GM19025 (cell line): ENCODE measurements at regions not wholly inside any gene's neighbourhood (a gene's known extent, or its start where the extent isn't known, plus 50 kb on each side); places are given as distances from the start of the nearest gene placed in this dataset.
"Not testable (repeated sequence)": the region's sequence is repeated elsewhere in the genome, so short reads cannot be mapped to it uniquely, and the experiment has no call there.

ENCODE experiments used
- ATAC-seq: cut with Tn5 transposase; IDR thresholded peaks from one replicate; pipeline ENCODE4 v1.9.1; 2021; ENCODE audit warnings: mild to moderate bottlenecking, low read depth, moderate library complexity; ENCODE audit not compliant: unreplicated experiment

DNA sequence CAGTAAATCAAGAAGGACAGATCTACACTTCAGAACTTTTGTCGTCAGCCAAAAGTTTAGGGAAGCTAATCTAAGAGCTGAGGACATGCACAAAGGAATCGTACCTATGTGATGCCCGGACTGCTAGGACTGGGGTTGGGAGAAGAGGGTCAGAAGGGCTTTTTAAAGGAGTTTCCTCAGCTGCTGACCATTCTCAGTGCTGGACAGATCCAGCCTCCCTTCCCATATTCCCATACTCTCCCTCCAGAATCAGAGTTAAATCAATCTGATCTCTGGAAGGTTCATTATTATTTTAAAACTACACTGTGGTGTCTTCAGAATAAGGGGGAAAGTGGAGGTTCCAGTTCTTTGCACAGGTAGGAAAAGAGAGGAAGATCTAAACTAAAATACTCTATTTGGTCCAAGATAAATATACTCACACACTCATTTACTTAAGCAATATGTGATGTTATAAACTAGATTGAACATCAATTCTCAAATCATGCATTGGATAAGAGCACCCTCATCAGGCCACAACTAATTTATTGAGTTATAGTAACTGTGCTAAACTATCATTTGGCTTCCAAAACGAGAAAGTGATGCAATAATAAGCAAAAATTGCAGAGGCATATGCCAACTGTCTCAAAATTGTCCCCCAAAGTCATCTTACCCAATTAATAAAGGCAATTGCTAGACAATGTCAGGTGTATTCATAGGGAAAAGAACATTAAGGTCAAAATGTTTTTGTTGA, 124.7 kb downstream of the HNRNPD start:
- no peak for ATAC-seq

DNA sequence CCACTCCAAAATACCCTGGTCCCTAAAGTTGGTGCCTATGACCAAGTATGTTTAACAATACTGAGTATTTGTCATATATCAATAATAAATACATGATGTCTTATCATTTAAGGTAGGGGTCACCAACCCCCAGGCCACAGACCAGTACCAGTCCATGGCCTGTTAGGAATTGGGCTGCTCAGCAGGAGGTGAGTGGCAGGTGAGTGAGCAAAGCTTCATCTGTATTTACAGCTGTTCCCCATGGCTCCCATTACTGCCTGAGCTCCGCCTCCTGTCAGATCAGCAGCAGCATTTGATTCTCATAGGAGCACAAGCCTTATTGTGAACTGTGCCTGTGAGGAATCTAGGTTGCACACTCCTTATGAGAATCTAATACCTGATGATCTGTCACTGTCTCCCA, 126.2 kb downstream of the HNRNPD start:
- no peak for ATAC-seq

- no peak for ATAC-seq
These were observed 126.6 kb downstream of the HNRNPD start for GRCh38 chr4:82247171-82247570.

GRCh38 chr4:82241534-82241933, 132.3 kb downstream of the HNRNPD start:
- ATAC-seq: no peak

DNA sequence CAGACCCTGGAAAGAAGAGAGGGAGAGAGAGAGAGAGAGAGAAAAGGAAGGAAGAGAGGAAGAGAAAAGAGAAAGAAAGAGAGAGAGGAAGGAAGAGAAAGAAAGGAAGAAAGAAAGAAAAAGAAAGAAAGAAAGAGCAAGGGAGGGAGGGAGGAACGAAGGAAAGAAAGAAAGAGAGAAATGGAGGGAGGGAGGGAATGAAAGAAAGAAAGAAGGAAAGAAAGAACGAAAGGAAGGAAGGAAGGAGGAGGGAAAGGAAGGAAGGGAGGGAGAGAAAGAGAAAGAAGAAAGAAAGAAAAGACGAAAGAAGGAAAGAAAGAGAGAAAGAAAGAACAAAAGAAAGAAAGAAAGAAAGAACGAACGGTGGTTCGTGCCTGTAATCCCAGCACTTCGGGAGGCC, 133.4 kb downstream of the HNRNPD start:
- ATAC-seq: no peak

GRCh38 chr4:82237142-82237541, 136.6 kb downstream of the HNRNPD start:
- not testable (repeated sequence) for ATAC-seq

DNA sequence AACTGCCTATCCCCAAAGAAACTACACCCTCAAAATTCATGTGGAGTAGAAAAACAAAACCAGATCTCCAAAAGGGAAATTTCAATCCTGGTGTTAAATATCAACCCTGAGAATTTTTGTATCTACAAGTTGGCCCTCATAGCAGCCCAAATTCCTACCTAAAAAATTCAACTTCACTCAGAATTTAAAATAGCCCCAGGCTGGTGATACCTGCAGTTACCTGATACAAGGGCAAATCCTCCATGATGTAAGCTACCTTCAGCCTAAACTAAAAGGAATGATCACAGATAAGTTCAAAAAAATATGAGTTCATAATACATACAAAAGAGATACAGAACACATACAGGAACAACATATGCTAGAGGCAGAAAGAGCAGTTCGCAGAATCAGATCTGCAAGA, 138.4 kb downstream of the HNRNPD start:
- ATAC-seq: no peak

DNA sequence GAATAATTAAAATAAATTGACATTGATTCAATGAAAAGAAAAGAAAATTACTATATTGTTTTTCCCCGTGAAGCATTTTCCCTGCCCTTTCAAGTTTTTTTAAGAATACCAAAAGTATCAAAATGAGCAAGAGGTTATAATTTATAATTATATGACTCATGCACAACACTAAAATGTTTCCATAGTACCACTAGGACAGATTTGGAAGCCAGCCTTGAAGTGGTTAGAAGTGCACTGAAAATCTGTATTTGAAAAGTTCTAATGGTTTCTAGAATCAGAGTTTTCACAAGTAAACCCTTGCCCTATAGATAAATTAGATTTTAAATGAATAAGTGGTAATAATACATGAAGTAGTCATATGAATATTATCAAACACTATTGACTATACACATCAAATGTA, 140.9 kb downstream of the HNRNPD start:
- no peak for ATAC-seq

- no peak for ATAC-seq
These were observed 142.0 kb downstream of the HNRNPD start for GRCh38 chr4:82231806-82232205.

DNA sequence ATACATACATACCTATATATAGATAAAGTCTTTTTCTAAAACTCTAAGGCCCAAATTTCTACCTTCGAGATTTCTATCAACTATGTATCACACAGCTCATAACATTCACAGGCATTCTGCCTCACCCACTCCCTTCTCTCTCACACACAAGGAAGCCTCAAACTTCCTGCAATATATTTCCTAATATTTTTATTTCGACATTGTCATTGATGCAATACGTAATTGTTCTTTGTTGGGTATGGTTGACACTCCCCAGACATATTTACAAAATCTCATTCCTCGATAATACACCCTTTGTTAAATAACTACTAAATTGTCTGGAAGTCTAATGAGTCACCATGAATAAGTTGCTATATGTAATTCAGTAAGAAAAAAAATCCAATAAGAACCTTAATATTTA, 143.5 kb downstream of the HNRNPD start:
- no peak for ATAC-seq

- no peak for ATAC-seq
These were observed 148.8 kb downstream of the HNRNPD start for GRCh38 chr4:82225030-82225429.

GRCh38 chr4:82223715-82224114, 150.1 kb downstream of the HNRNPD start:
- ATAC-seq: no peak

DNA sequence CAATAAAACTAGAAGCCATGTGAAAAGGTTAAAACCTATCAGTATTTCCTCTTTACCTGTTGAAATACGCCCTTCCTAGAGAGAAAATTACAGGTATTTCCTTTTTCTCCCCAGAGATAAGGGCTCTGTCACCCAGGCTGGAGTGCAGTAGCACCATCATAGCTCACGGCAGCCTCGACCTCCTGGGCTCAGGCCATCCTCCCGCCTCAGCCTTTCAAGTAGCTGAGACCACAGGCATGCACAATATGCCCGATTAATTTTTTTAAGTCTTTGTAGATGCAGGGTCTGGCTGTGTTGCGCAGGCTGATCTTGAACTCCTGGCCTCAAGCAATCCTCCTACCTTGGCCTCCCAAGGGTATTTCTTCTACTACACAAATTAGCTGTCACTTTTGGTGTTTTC, 154.4 kb downstream of the HNRNPD start:
- ATAC-seq: no peak

DNA sequence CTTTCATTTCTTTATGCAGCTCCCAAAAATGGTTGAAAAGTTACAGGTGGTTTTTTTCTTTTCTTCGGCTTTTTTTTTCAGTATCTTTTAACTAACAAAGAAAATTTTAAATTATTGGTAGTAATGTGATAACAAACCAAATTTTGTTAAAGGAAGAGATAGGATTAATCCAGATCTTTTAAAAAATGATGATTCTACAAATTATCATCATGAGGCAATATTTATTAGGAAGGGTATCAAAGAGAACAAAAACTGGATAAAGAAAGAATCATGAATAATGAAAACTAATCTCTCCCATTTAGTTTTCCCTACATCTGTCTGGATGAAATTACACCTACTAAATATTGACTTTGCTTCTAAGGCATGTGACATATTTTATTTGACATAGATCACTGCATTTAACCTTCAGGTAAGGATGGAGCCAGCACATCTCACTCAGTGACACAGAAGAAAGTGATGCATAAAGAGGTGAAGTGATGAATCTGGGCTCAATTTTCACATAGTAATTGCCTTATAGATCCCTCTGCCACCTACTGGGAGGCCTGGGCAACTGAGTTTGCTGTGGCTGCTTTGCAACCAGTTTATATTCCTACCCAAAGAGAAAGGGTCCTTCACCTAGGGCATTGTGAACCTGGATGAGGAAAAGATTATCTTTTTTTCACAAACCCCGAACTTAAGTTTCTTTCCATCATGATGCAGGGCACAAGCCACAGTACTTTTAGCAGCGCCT, 155.6 kb downstream of the HNRNPD start:
- ATAC-seq: no peak

DNA sequence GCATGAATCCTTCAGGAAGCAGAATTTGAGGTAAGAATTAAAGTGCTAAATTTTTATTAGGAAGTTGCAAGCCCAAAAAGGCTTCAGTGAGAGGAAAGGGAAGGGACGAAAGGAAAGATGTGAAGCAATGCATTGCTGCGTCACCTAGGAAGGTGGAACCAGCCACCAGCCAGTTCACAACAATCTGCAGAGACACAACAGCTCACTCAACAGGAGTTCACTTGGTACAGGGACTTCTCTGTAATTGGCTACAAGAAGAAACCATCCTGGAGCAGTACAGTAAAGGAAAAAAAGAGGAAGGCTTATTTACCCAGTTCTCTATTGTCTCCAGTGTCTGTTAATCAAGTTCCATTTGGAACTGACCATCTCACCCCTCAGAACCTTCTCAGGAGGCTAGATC, 157.6 kb downstream of the HNRNPD start:
- ATAC-seq: no peak

DNA sequence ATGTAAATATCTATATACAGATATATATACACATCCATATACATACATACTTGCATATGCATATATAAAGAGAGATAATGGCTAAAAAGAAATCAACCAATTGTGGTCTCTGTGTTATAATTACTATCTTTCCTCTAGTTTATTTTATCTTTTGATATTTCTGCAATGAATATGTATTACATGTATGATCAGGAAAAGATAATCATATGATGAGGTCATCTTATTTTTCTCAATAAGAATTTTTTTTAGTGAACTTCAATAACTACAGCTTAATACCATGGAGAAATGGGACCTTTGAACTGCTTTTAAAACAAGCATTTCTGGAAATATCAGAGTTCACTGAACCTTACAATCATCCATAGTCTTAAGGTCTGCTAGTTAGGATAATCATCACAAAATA, 158.0 kb downstream of the HNRNPD start:
- ATAC-seq: no peak

DNA sequence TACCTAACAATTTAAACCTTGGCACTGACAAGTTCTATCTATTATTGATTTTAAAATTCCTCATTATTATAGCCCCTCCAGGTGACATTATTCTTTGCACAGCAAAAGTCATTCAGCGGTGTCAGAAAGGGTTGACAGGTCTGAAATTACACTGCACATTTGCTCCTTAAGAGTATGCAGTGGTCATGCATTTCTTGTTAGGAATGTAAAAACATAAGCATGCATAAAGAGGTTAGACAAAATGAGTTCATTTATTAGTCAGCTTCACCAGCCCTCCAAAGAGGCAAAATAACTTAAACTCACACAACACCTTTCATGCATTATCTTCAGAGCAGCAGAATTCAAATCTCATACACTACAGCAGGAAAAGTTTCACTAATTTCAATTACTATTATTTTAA, 158.8 kb downstream of the HNRNPD start:
- ATAC-seq: no peak

DNA sequence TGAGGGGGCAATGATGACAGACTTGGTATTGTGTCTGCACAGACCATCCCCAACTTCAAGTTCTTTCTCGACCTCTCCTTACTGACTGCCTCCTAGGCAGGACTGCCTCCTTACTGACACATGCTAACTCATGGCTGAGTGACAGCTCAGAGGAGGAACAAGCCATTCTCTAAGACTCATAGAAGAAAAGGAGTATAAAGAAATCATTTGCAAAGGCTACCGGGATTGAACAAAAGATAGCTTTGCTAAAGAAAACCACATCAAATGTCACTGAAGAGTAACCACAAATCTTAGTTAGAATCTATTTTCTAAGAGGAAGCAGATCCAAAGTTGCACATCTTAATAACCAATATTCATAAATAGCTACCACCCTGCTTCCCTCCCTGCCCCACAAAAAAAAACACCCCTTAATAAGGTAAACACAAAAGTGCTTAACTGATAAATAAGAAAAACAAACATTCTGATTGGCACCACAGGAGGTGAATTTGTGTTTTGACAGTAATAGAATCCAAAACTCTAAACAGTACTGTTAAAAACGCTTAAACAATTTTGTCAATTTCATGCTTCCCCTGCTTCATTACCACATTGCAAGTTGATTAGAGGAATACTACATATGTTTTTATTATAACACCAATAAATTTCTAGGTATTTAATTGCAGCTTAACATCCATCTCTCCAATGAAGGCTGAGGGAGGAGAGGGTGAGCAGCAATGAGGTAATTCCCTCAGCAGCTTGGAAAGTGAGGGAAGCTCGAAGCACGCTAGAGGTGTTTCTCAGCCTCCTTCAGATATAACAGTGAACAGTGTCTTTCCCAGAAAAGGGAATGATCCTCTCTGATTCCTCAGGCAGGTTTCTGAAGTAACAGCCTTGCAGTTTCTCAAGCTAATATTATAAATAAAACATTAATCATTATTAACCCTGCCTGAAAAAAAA, 160.0 kb downstream of the HNRNPD start:
- no peak for ATAC-seq

DNA sequence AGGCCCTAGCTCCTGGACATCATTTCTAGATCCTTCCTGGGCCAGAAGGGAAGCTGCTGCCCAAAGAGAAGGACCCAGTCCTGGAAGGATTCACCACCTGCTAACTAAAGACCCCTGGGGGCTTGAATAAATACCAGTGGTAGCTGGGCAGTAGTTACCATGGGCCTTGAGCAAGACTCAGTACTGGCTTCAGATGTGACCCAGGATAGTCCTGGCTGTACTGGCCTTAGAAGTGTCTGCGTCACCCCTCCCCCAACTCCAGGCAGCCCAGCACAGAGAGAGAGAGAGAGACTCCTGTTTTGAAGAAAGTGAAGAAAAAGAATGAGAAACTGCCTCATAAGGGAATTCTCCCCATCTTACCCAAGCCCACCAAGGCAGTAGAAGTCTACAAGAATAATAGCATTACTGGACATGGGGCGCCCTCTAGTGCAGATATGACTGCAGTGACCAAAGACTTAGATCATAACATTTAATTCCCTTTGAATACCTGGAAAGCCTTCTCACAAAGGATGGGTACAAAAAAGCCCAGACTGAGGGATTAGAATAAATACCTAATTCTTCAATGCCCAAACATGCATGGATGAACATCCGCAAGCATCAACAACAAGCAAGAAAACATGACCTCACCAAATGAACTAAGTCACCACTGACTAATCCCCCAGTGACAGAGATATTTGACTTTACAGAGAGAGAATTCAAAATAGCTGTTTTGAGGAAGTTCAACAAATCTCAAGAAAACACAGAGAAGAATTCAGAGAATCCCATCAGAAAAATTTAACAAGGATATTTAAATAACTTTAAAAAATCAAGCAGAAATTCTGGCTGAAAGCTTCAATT, 171.8 kb downstream of the HNRNPD start:
- ATAC-seq: no peak

DNA sequence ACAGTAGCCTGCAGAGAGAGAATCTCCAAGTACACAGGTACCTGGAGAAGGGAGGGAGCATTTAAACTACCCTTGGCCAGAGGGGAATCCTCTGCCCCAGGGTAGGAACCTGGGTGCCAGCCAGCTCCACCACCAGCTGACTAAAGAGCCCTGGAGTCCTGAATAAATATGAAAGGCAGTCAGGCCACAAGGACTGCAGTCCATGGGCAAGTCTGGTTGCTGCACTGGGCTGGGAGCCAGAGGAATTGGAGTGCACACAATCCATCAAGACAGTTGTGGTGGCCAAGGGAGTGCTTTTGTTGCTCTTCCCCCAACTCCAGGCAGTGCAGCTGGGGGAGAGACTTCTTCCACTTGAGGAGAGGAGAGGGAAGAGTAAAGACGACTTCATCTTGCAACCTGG, 172.5 kb downstream of the HNRNPD start:
- ATAC-seq: no peak
